Astrocyte (in vitro differentiated cells and primary cell): ENCODE measurements at regions not wholly inside any gene's neighbourhood (a gene's known extent, or its start where the extent isn't known, plus 50 kb on each side); places are given as distances from the start of the nearest gene placed in this dataset.
"Not testable (repeated sequence)": the region's sequence is repeated elsewhere in the genome, so short reads cannot be mapped to it uniquely, and the experiment has no call there.

Experiments used
- DNase-seq: peaks from one replicate; pipeline ENCODE4 v3.0.0-alpha.2; 2010; ENCODE audit warnings: low read depth
- FAIRE-seq: peaks from 2 replicates; lab custom pipeline; 2011; peaks lifted over from hg19 to GRCh38; lab: Jason Lieb, UNC
- H2AFZ ChIP-seq: 2 replicates; pipeline ENCODE4 v1.6.0; 2012; ENCODE audit warnings: low read depth, low read length, inconsistent platforms
- H3K27ac ChIP-seq: 2 replicates; pipeline ENCODE4 v1.5.1; 2011; ENCODE audit warnings: low read depth, low read length, inconsistent platforms
- H3K27me3 ChIP-seq: 2 replicates; pipeline ENCODE4 v1.6.0; 2011; ENCODE audit warnings: low read length, inconsistent platforms; ENCODE audit not compliant: insufficient read depth
- H3K36me3 ChIP-seq: 2 replicates; pipeline ENCODE4 v1.5.1; 2011; ENCODE audit warnings: low read length, inconsistent platforms; ENCODE audit not compliant: insufficient read depth
- H3K4me1 ChIP-seq: 2 replicates; pipeline ENCODE4 v1.5.1; 2011; ENCODE audit warnings: low read length, inconsistent platforms; ENCODE audit not compliant: insufficient read depth
- H3K4me2 ChIP-seq: 2 replicates; pipeline ENCODE4 v1.6.0; 2012; ENCODE audit warnings: low read length, inconsistent platforms
- H3K4me3 ChIP-seq: 2 replicates; pipeline ENCODE4 v1.5.1; 2011; ENCODE audit warnings: low read depth, mild to moderate bottlenecking, low read length, inconsistent platforms; ENCODE audit not compliant: insufficient read depth
- H3K79me2 ChIP-seq: 2 replicates; pipeline ENCODE4 v1.6.0; 2012; ENCODE audit warnings: mild to moderate bottlenecking, low read length, inconsistent platforms; ENCODE audit not compliant: insufficient read depth
- H3K9ac ChIP-seq: 2 replicates; pipeline ENCODE4 v1.6.0; 2012; ENCODE audit warnings: mild to moderate bottlenecking, low read length, inconsistent platforms
- H3K9me3 ChIP-seq: 2 replicates; pipeline ENCODE4 v1.5.1; 2012; ENCODE audit warnings: low read depth, mild to moderate bottlenecking, low read length, inconsistent platforms; ENCODE audit not compliant: insufficient read depth
- H4K20me1 ChIP-seq: 2 replicates; pipeline ENCODE4 v1.6.0; 2012; ENCODE audit warnings: low read length, inconsistent platforms; ENCODE audit not compliant: insufficient read depth
- H3K27ac Mint-ChIP-seq: one replicate; pipeline ENCODE4 v1.8.0; 2021; ENCODE audit warnings: mild to moderate bottlenecking, mixed read lengths; ENCODE audit not compliant: unreplicated experiment
- H3K27me3 Mint-ChIP-seq: one replicate; pipeline ENCODE4 v1.8.0; 2021; ENCODE audit warnings: low read depth, mixed read lengths; ENCODE audit not compliant: unreplicated experiment
- H3K36me3 Mint-ChIP-seq: one replicate; pipeline ENCODE4 v1.8.0; 2021; ENCODE audit warnings: low read depth, mixed read lengths; ENCODE audit not compliant: unreplicated experiment
- H3K4me1 Mint-ChIP-seq: one replicate; pipeline ENCODE4 v1.8.0; 2021; ENCODE audit warnings: low read depth, mixed read lengths; ENCODE audit not compliant: unreplicated experiment
- H3K4me3 Mint-ChIP-seq: one replicate; pipeline ENCODE4 v1.8.0; 2021; ENCODE audit warnings: mild to moderate bottlenecking, moderate library complexity, mixed read lengths; ENCODE audit not compliant: unreplicated experiment
- H3K9me3 Mint-ChIP-seq: one replicate; pipeline ENCODE4 v1.8.0; 2021; ENCODE audit warnings: mild to moderate bottlenecking, mixed read lengths; ENCODE audit not compliant: unreplicated experiment
- CTCF ChIP-seq: IDR thresholded peaks from 2 replicates; pipeline ENCODE4 v1.5.1; 2011; ENCODE audit warnings: low read depth, mild to moderate bottlenecking, inconsistent platforms, low read length, moderate library complexity; ENCODE audit not compliant: insufficient read depth
- EZH2 ChIP-seq: IDR thresholded peaks from 2 replicates; pipeline ENCODE4 v1.6.1; 2012; ENCODE audit warnings: mild to moderate bottlenecking, low read length, inconsistent platforms; ENCODE audit not compliant: insufficient read depth

- no peak for TF ChIP-seq EZH2
- TF ChIP-seq CTCF: no peak
- no peaks in the 10 kb centered on the region for H3K4me1 ChIP-seq
Measured at GRCh38 chr2:57044931-57045635, 861.3 kb downstream of the CCDC85A start.

GRCh38 chr2:57049273-57049672, 865.5 kb downstream of the CCDC85A start:
- DNase-seq (no peak), FAIRE-seq (no peak)
- Histone ChIP-seq H3K36me3 (no peaks in the 10 kb centered on the region), H2AFZ (no peak overlapping the region), H3K4me2 (no peak overlapping the region), H3K4me3 (no peak overlapping the region), H3K79me2 (no peaks in the 10 kb centered on the region), H3K27me3 (no peaks in the 10 kb centered on the region), H3K9ac (no peak overlapping the region), H3K4me1 (no peaks in the 10 kb centered on the region), H3K9me3 (no peaks in the 10 kb centered on the region), H3K27ac (no peak overlapping the region), H4K20me1 (no peaks in the 10 kb centered on the region)
- no peaks in the 10 kb centered on the region for H3K4me1 Mint-ChIP-seq
- TF ChIP-seq CTCF: no peak
- no peak for TF ChIP-seq EZH2
- H3K36me3 Mint-ChIP-seq: no peaks in the 10 kb centered on the region
- H3K27ac Mint-ChIP-seq: no peak overlapping the region
- no peaks in the 10 kb centered on the region for H3K9me3 Mint-ChIP-seq
- H3K4me3 Mint-ChIP-seq: no peak overlapping the region
- no peaks in the 10 kb centered on the region for H3K27me3 Mint-ChIP-seq

More at GRCh38 chr2:57044931-57045635, 861.3 kb downstream of the CCDC85A start:
- H3K27ac Mint-ChIP-seq: no peak overlapping the region
- Histone ChIP-seq H4K20me1 (no peaks in the 10 kb centered on the region), H3K27ac (no peak overlapping the region), H3K4me2 (no peak overlapping the region), H3K9ac (no peak overlapping the region), H3K9me3 (no peaks in the 10 kb centered on the region), H2AFZ (no peak overlapping the region), H3K79me2 (no peaks in the 10 kb centered on the region), H3K4me3 (no peak overlapping the region), H3K27me3 (no peaks in the 10 kb centered on the region), H3K36me3 (no peaks in the 10 kb centered on the region)
- H3K9me3 Mint-ChIP-seq: no peaks in the 10 kb centered on the region
- no peaks in the 10 kb centered on the region for H3K4me1 Mint-ChIP-seq
- DNase-seq (no peak), FAIRE-seq (no peak)
- H3K36me3 Mint-ChIP-seq: no peaks in the 10 kb centered on the region
- no peak overlapping the region for H3K4me3 Mint-ChIP-seq
- no peaks in the 10 kb centered on the region for H3K27me3 Mint-ChIP-seq

DNA sequence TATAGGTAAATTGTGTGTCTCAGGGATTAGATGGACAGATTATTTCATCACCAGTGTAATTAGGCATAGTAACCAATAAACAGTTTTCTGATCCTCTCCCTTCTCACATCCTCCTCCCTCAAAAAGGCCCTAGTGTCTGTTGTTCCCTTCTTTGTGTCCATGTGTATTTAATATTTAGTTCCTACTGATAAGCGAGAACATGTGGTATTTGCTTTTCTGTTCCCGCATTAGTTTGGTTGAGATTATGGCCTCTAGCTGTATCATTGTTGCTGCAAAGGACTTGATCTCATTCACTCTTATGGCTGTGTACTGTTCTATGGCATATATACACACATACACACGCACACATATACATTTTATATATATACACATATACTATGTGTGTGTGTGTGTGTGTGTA, 866.2 kb downstream of the CCDC85A start:
- Histone ChIP-seq H3K27me3 (no peaks in the 10 kb centered on the region), H2AFZ (no peak overlapping the region), H3K9me3 (no peaks in the 10 kb centered on the region), H4K20me1 (no peaks in the 10 kb centered on the region), H3K4me2 (no peak overlapping the region), H3K9ac (no peak overlapping the region), H3K36me3 (no peaks in the 10 kb centered on the region), H3K27ac (no peak overlapping the region), H3K4me3 (no peak overlapping the region), H3K4me1 (no peaks in the 10 kb centered on the region), H3K79me2 (no peaks in the 10 kb centered on the region)
- H3K9me3 Mint-ChIP-seq: no peaks in the 10 kb centered on the region
- no peaks in the 10 kb centered on the region for H3K36me3 Mint-ChIP-seq
- DNase-seq (no peak), FAIRE-seq (no peak)
- no peak overlapping the region for H3K4me3 Mint-ChIP-seq
- no peak for TF ChIP-seq CTCF
- no peak for TF ChIP-seq EZH2
- H3K27ac Mint-ChIP-seq: no peak overlapping the region
- no peaks in the 10 kb centered on the region for H3K27me3 Mint-ChIP-seq
- H3K4me1 Mint-ChIP-seq: no peaks in the 10 kb centered on the region

- not testable (repeated sequence) for H3K27me3 ChIP-seq, H3K79me2 ChIP-seq, H3K4me3 ChIP-seq, H3K27ac ChIP-seq, H3K9me3 ChIP-seq, DNase-seq, H3K27me3 Mint-ChIP-seq, H4K20me1 ChIP-seq, H3K9ac ChIP-seq, H2AFZ ChIP-seq, H3K4me1 Mint-ChIP-seq, FAIRE-seq, H3K36me3 Mint-ChIP-seq, H3K4me2 ChIP-seq, H3K4me3 Mint-ChIP-seq, H3K36me3 ChIP-seq, H3K4me1 ChIP-seq, H3K27ac Mint-ChIP-seq
- H3K9me3 Mint-ChIP-seq: peaks cover 11% of the 10 kb centered on the region
Measured at GRCh38 chr2:57066301-57066700, 882.5 kb downstream of the CCDC85A start.
